ENCODE measurements at regions not wholly inside any gene's neighbourhood (a gene's known extent, or its start where the extent isn't known, plus 50 kb on each side); places are given as distances from the start of the nearest gene placed in this dataset.

GRCh38 chr4:106614441-106614840 is 245.9 kb upstream of the GIMD1 start:
- Histone ChIP-seq H3K4me1 (peaks cover 0 to 15% (median 0%) of the 10 kb centered on the region in 4 donors), H3K27me3 (no peaks in the 10 kb centered on the region), H3K4me3 (no peak overlapping the region), H3K36me3 (no peaks in the 10 kb centered on the region), H3K27ac (no peak overlapping the region), H3K9me3 (no peaks in the 10 kb centered on the region)
- TF ChIP-seq EP300 (IDR thresholded peaks at IDR 0.05) (no peak), POLR2AphosphoS5 (IDR thresholded peaks at IDR 0.05) (no peak), POLR2A (IDR thresholded peaks at IDR 0.05) (no peak)
- TF ChIP-seq, protein P1, sequence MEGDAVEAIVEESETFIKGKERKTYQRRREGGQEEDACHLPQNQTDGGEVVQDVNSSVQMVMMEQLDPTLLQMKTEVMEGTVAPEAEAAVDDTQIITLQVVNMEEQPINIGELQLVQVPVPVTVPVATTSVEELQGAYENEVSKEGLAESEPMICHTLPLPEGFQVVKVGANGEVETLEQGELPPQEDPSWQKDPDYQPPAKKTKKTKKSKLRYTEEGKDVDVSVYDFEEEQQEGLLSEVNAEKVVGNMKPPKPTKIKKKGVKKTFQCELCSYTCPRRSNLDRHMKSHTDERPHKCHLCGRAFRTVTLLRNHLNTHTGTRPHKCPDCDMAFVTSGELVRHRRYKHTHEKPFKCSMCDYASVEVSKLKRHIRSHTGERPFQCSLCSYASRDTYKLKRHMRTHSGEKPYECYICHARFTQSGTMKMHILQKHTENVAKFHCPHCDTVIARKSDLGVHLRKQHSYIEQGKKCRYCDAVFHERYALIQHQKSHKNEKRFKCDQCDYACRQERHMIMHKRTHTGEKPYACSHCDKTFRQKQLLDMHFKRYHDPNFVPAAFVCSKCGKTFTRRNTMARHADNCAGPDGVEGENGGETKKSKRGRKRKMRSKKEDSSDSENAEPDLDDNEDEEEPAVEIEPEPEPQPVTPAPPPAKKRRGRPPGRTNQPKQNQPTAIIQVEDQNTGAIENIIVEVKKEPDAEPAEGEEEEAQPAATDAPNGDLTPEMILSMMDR (IDR thresholded peaks at IDR 0.05), result no peak
- DNase-seq, result no peak
- intact Hi-C loops (cut with DNase I), result no loop called here
- 53 to 59% methylated on average over 4 of the region's 4 CpGs for WGBS, 2 donors

- no peak for DNase-seq
- peaks cover 0 to 14% (median 0%) of the 10 kb centered on the region in 4 donors for H3K4me1 ChIP-seq
- no peaks in the 10 kb centered on the region for H3K27me3 ChIP-seq
- WGBS, 2 donors, result 73 to 83% methylated on average over 7 of the region's 7 CpGs
- intact Hi-C loops (cut with DNase I), result no loop called here
- H3K36me3 ChIP-seq, result no peaks in the 10 kb centered on the region
- TF ChIP-seq POLR2AphosphoS5 (IDR thresholded peaks at IDR 0.05), result no peak
- TF ChIP-seq EP300 (IDR thresholded peaks at IDR 0.05), result no peak
- no peak for TF ChIP-seq POLR2A (IDR thresholded peaks at IDR 0.05)
- TF ChIP-seq, protein P1 (IDR thresholded peaks at IDR 0.05), result no peak
- H3K9me3 ChIP-seq, result no peaks in the 10 kb centered on the region
- H3K4me3 ChIP-seq, result no peak overlapping the region
- no peak overlapping the region for H3K27ac ChIP-seq
These were observed 241.3 kb upstream of the GIMD1 start for GRCh38 chr4:106609917-106610316.

DNA sequence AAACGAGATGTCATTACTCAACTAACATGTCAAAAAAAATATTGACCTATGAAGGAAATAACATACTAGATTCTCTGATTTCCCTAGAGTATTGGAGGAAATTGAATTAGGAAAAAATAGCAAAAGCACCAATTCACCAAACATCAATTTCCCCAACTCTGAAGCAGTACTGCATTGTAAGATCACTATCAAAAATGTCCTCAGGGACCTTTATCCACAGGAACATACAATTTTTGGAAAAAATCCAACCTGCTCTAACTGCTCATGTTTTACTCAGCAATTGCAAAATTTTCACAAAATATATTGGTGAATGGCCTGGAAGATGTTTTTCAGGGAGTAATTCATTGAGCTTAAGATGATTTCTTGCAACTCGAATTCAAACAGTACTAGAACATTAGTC is 239.0 kb upstream of the GIMD1 start:
- no peak overlapping the region for H3K27ac ChIP-seq
- no peaks in the 10 kb centered on the region for H3K4me1 ChIP-seq
- WGBS, 2 donors, result 68 to 78% methylated on average over 2 of the region's 2 CpGs
- TF ChIP-seq POLR2A (IDR thresholded peaks at IDR 0.05), result no peak
- no peak for TF ChIP-seq EP300 (IDR thresholded peaks at IDR 0.05)
- TF ChIP-seq, protein P1 (IDR thresholded peaks at IDR 0.05), result no peak
- TF ChIP-seq POLR2AphosphoS5 (IDR thresholded peaks at IDR 0.05), result no peak
- no peaks in the 10 kb centered on the region for H3K36me3 ChIP-seq
- no peaks in the 10 kb centered on the region for H3K9me3 ChIP-seq
- H3K4me3 ChIP-seq, result no peak overlapping the region
- DNase-seq, result no peak
- intact Hi-C loops (cut with DNase I), result no loop called here
- H3K27me3 ChIP-seq, result no peaks in the 10 kb centered on the region

DNA sequence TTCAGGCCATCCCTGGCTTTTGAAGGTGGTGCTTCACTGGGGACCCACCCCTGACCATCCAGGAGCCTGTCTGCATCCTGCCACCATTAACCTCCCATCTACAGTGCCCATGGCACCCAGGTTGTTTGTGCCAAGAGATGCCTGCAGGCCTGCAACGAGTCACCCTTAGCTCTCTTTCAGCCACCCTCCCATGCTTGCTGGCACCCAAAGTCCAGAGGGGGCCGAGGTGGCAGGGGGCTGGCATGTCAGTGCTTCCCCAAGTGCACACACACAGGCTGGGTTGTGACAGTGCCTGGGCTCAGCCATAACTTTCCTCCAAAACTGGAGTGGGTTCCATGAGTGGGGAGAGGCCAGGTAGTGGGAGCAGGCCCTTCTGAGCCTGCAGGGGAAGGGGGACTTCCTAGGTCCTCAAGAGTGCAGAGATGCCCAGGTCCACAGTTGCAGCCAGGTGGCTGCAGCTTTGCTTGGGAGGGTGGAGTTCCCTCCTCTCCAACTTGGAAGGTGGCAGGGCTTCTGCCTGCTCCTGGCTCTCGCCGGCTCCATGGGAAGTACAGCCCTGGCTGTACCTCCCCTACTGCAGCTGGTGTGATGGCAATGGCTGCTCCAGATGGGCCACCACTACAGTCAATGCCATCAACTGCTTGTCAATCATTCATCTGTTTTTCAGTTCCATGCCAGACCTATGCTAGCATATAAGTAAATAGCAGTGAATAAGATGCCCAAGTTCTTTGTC is 235.9 kb upstream of the GIMD1 start:
- Histone ChIP-seq H3K27me3 (no peaks in the 10 kb centered on the region), H3K4me1 (no peaks in the 10 kb centered on the region), H3K27ac (no peak overlapping the region), H3K36me3 (no peaks in the 10 kb centered on the region), H3K4me3 (no peak overlapping the region), H3K9me3 (no peaks in the 10 kb centered on the region)
- no peak for DNase-seq
- TF ChIP-seq EP300 (IDR thresholded peaks at IDR 0.05) (no peak), POLR2A (IDR thresholded peaks at IDR 0.05) (no peak), POLR2AphosphoS5 (IDR thresholded peaks at IDR 0.05) (no peak)
- TF ChIP-seq, protein P1 (IDR thresholded peaks at IDR 0.05), result no peak
- WGBS, 2 donors, result 75 to 85% methylated on average over 4 of the region's 4 CpGs
- intact Hi-C loops (cut with DNase I), result no loop called here

GRCh38 chr4:106603471-106603870 is 234.9 kb upstream of the GIMD1 start:
- Histone ChIP-seq H3K36me3 (no peaks in the 10 kb centered on the region), H3K27me3 (no peaks in the 10 kb centered on the region), H3K27ac (no peak overlapping the region), H3K4me3 (no peak overlapping the region), H3K4me1 (no peaks in the 10 kb centered on the region), H3K9me3 (no peaks in the 10 kb centered on the region)
- 93 to 94% methylated on average over 3 of the region's 3 CpGs for WGBS, 2 donors
- intact Hi-C loops (cut with DNase I), result no loop called here
- TF ChIP-seq, protein P1 (IDR thresholded peaks at IDR 0.05), result no peak
- no peak for TF ChIP-seq EP300 (IDR thresholded peaks at IDR 0.05)
- TF ChIP-seq POLR2A (IDR thresholded peaks at IDR 0.05), result no peak
- no peak for TF ChIP-seq POLR2AphosphoS5 (IDR thresholded peaks at IDR 0.05)
- DNase-seq, result no peak

Measured in sigmoid colon (tissue), 6 donors.